Right lobe of liver (tissue), 6 donors: ENCODE measurements at regions not wholly inside any gene's neighbourhood (a gene's known extent, or its start where the extent isn't known, plus 50 kb on each side); places are given as distances from the start of the nearest gene placed in this dataset.

Experiments used
- ATAC-seq, 4 donors: fragments of 200-7000 bp; cut with Tn5 transposase; one replicate each; pipeline ENCODE4 v1.9.1; 2020; ENCODE audit warnings: mild to moderate bottlenecking in 4 of 4, moderate library complexity in 4 of 4
- DNase-seq, 3 donors: peaks; one replicate each; pipeline ENCODE4 v3.0.0-alpha.2; 2020
- H3K27ac ChIP-seq, 3 donors: fragments of 200-600 bp; one replicate each; pipeline ENCODE4 v1.8.0; 2022
- H3K27me3 ChIP-seq, 2 donors: fragments of 200-600 bp; one replicate each; pipeline ENCODE4 v1.8.0; 2022
- H3K36me3 ChIP-seq, 4 donors: fragments of 200-600 bp; sonication (generic) in 1 of 4; one replicate each; pipeline versions ENCODE4 v1.5.1 to v1.8.0; 2017 to 2022; ENCODE audit warnings: control low read depth in 1 of 4
- H3K4me1 ChIP-seq, 4 donors: fragments of 200-600 bp; sonication (generic) in 1 of 4; one replicate each; pipeline versions ENCODE4 v1.5.1 to v1.8.0; 2017 to 2022; ENCODE audit warnings: control low read depth in 1 of 4
- H3K4me3 ChIP-seq, 3 donors: fragments of 200-600 bp; one replicate each; pipeline ENCODE4 v1.8.0; 2022
- H3K9me3 ChIP-seq, 4 donors: fragments of 200-600 bp; sonication (generic) in 1 of 4; one replicate each; pipeline versions ENCODE4 v1.5.1 to v1.8.0; 2017 to 2022; ENCODE audit warnings: control low read depth in 1 of 4
- CTCF ChIP-seq, 4 donors: fragments of 200-600 bp in 3 of 4; fragments of 450-650 bp in 1 of 4; IDR thresholded peaks; one replicate each; pipeline versions ENCODE4 v1.5.1 to v1.8.0; 2016 to 2022; ENCODE audit warnings: antibody characterized with exemption in 4 of 4, mild to moderate bottlenecking in 2 of 4
- POLR2A ChIP-seq: fragments of 450-650 bp; IDR thresholded peaks from one replicate; pipeline ENCODE4 v1.6.1; 2017; ENCODE audit warnings: antibody characterized with exemption, mild to moderate bottlenecking
- WGBS: methylation state at CpG from one replicate; pipeline ENCODE4 v1.1.6; 2018; ENCODE audit warnings: low coverage, low lambda C conversion rate; ENCODE audit not compliant: insufficient coverage; ENCODE audit errors: missing lambda C conversion rate; 5-methylcytosine and 5-hydroxymethylcytosine counted together
- intact Hi-C, 2 donors: fragments of 100-400 bp; cut with DNase I; formaldehyde crosslinking; loops; one replicate each; pipeline versions ENCODE4 v1.11.2 to v1.14.1; 2022
- donor health status: DM: no; HTN: yes; CAD: no.
- donor health status: DM: no; HTN: no; CAD: no.
- donor health status: DM: no; HTN: no; CAD: no.
- donor health status: DM: no; HTN: yes; CAD: no.
- donor health status: DM: no; HTN: yes; CAD: no.

- ATAC-seq (no peak), DNase-seq (no peak)
- no peaks in the 10 kb centered on the region for H3K4me1 ChIP-seq
- H3K4me3 ChIP-seq: no peak overlapping the region
- H3K27ac ChIP-seq: no peak overlapping the region
- no peaks in the 10 kb centered on the region for H3K9me3 ChIP-seq
- H3K27me3 ChIP-seq: no peaks in the 10 kb centered on the region
- H3K36me3 ChIP-seq: no peaks in the 10 kb centered on the region
- TF ChIP-seq POLR2A: no peak
- TF ChIP-seq CTCF (IDR thresholded peaks at IDR 0.05): no peak
- intact Hi-C loops: no loop called here
- WGBS: 18% methylated on average over 1 of the region's 1 CpG
These were observed 768.9 kb upstream of the LRRTM1 start for GRCh38 chr2:81073412-81073811.

- Histone ChIP-seq H3K9me3 (no peaks in the 10 kb centered on the region), H3K4me1 (no peaks in the 10 kb centered on the region), H3K4me3 (no peak overlapping the region), H3K27ac (no peak overlapping the region), H3K36me3 (no peaks in the 10 kb centered on the region), H3K27me3 (no peaks in the 10 kb centered on the region)
- no peak for ATAC-seq
- TF ChIP-seq CTCF (IDR thresholded peaks at IDR 0.05) (no peak), POLR2A (no peak)
- DNase-seq: no peak
- 11% methylated on average over 1 of the region's 1 CpG for WGBS
- intact Hi-C loops: no loop called here
These were observed 763.6 kb upstream of the LRRTM1 start for GRCh38 chr2:81068144-81068543.

GRCh38 chr2:81061016-81061415 lies 756.5 kb upstream of the LRRTM1 start:
- ATAC-seq: no peak
- intact Hi-C loops: no loop called here
- no peaks in the 10 kb centered on the region for H3K36me3 ChIP-seq
- no peak overlapping the region for H3K27ac ChIP-seq
- no peak overlapping the region for H3K4me3 ChIP-seq
- no peaks in the 10 kb centered on the region for H3K9me3 ChIP-seq
- H3K4me1 ChIP-seq: no peaks in the 10 kb centered on the region
- TF ChIP-seq CTCF (IDR thresholded peaks at IDR 0.05) (no peak), POLR2A (no peak)
- H3K27me3 ChIP-seq: no peaks in the 10 kb centered on the region
- DNase-seq: no peak
- WGBS: 40% methylated on average over 2 of the region's 2 CpGs

GRCh38 chr2:81050580-81051095 lies 746.1 kb upstream of the LRRTM1 start:
- 36% methylated on average over 4 of the region's 4 CpGs for WGBS
- no peaks in the 10 kb centered on the region for H3K36me3 ChIP-seq
- intact Hi-C loops: no loop called here
- ATAC-seq: no peak
- H3K27me3 ChIP-seq: no peaks in the 10 kb centered on the region
- no peaks in the 10 kb centered on the region for H3K4me1 ChIP-seq
- DNase-seq: no peak
- TF ChIP-seq CTCF (IDR thresholded peaks at IDR 0.05) (no peak), POLR2A (no peak)
- no peak overlapping the region for H3K4me3 ChIP-seq
- no peaks in the 10 kb centered on the region for H3K9me3 ChIP-seq
- H3K27ac ChIP-seq: no peak overlapping the region

GRCh38 chr2:81043681-81044080 lies 739.1 kb upstream of the LRRTM1 start:
- H3K9me3 ChIP-seq: no peaks in the 10 kb centered on the region
- ATAC-seq: no peak
- H3K4me3 ChIP-seq: no peak overlapping the region
- TF ChIP-seq POLR2A: no peak
- no peak for DNase-seq
- H3K27me3 ChIP-seq: no peaks in the 10 kb centered on the region
- H3K4me1 ChIP-seq: no peaks in the 10 kb centered on the region
- 13% methylated on average over 1 of the region's 1 CpG for WGBS
- H3K27ac ChIP-seq: no peak overlapping the region
- no peaks in the 10 kb centered on the region for H3K36me3 ChIP-seq
- intact Hi-C loops: no loop called here
